H9 (cell line): ENCODE measurements at regions not wholly inside any gene's neighbourhood (a gene's known extent, or its start where the extent isn't known, plus 50 kb on each side); places are given as distances from the start of the nearest gene placed in this dataset.

Experiments used
- DNase-seq: peaks from one replicate; pipeline ENCODE4 v3.0.0-alpha.2; 2017
- H2AFZ ChIP-seq: one replicate; pipeline ENCODE4 v1.6.1; 2013; ENCODE audit warnings: mild to moderate bottlenecking, low read length, control low read depth, moderate library complexity
- H2AK5ac ChIP-seq: 2 replicates; pipeline ENCODE4 v1.6.1; 2013; ENCODE audit warnings: low read length, control low read depth, mixed read lengths; ENCODE audit not compliant: insufficient read length
- H2BK120ac ChIP-seq: one replicate; pipeline ENCODE4 v1.6.1; 2013; ENCODE audit warnings: low read depth, mild to moderate bottlenecking, low read length, control low read depth, inconsistent platforms; ENCODE audit not compliant: poor library complexity, severe bottlenecking
- H2BK12ac ChIP-seq: 2 replicates; pipeline ENCODE4 v1.6.1; 2013; ENCODE audit warnings: low read length, control low read depth, mixed read lengths, low read depth; ENCODE audit not compliant: insufficient read length
- H2BK15ac ChIP-seq: 2 replicates; pipeline ENCODE4 v1.6.1; 2013; ENCODE audit warnings: low read depth, low read length, control low read depth
- H2BK20ac ChIP-seq: one replicate; pipeline ENCODE4 v1.6.1; 2013; ENCODE audit warnings: low read depth, mild to moderate bottlenecking, low read length, control low read depth, inconsistent platforms; ENCODE audit not compliant: poor library complexity, severe bottlenecking
- H2BK5ac ChIP-seq: 2 replicates; pipeline ENCODE4 v1.6.1; 2013; ENCODE audit warnings: low read length, control low read depth, mixed read lengths; ENCODE audit not compliant: insufficient read length
- H3K14ac ChIP-seq: 2 replicates; pipeline ENCODE4 v1.6.1; 2013; ENCODE audit warnings: low read length, control low read depth; ENCODE audit not compliant: insufficient read depth
- H3K18ac ChIP-seq: 2 replicates; pipeline ENCODE4 v1.6.1; 2013; ENCODE audit warnings: low read depth, mild to moderate bottlenecking, mixed read lengths, low read length, control low read depth; ENCODE audit not compliant: insufficient read length
- H3K23ac ChIP-seq: 2 replicates; pipeline ENCODE4 v1.6.1; 2013; ENCODE audit warnings: low read length, control low read depth, mixed read lengths, low read depth; ENCODE audit not compliant: insufficient read length
- H3K23me2 ChIP-seq: 2 replicates; pipeline ENCODE4 v1.6.1; 2013; ENCODE audit warnings: low read depth, mild to moderate bottlenecking, mixed read lengths, low read length, control low read depth; ENCODE audit not compliant: insufficient read length, poor library complexity, severe bottlenecking
- H3K27ac ChIP-seq: 2 replicates; pipeline ENCODE4 v1.5.1; 2013; ENCODE audit warnings: low read length, control low read depth, mixed read lengths, low read depth; ENCODE audit not compliant: insufficient read length
- H3K27me3 ChIP-seq: 2 replicates; pipeline ENCODE4 v1.6.1; 2013; ENCODE audit warnings: low read length, control low read depth, inconsistent platforms; ENCODE audit not compliant: insufficient read depth
- H3K4ac ChIP-seq: 2 replicates; pipeline ENCODE4 v1.6.1; 2013; ENCODE audit warnings: low read depth, mild to moderate bottlenecking, control low read depth, inconsistent platforms, low read length, moderate library complexity
- H3K4me1 ChIP-seq: 2 replicates; pipeline ENCODE4 v1.6.1; 2013; ENCODE audit warnings: low read length, control low read depth, inconsistent platforms; ENCODE audit not compliant: insufficient read depth
- H3K4me2 ChIP-seq: 2 replicates; pipeline ENCODE4 v1.6.1; 2013; ENCODE audit warnings: low read length, control low read depth, mixed read lengths; ENCODE audit not compliant: insufficient read length, insufficient read depth
- H3K56ac ChIP-seq: 2 replicates; pipeline ENCODE4 v1.6.1; 2013; ENCODE audit warnings: low read depth, mild to moderate bottlenecking, mixed read lengths, low read length, control low read depth; ENCODE audit not compliant: insufficient read length
- H3K79me1 ChIP-seq: 2 replicates; pipeline ENCODE4 v1.6.1; 2013; ENCODE audit warnings: low read depth, mild to moderate bottlenecking, moderate library complexity, low read length, control low read depth, inconsistent platforms; ENCODE audit not compliant: insufficient read depth, poor library complexity, severe bottlenecking
- H3K79me2 ChIP-seq: 2 replicates; pipeline ENCODE4 v1.6.1; 2013; ENCODE audit warnings: low read length, control low read depth, inconsistent platforms; ENCODE audit not compliant: insufficient read depth
- H3K9ac ChIP-seq: 2 replicates; pipeline ENCODE4 v1.6.1; 2013; ENCODE audit warnings: low read length, control low read depth, mixed read lengths; ENCODE audit not compliant: insufficient read length; ENCODE audit errors: extremely low read depth
- H3K9me3 ChIP-seq: one replicate; pipeline ENCODE4 v1.6.1; 2013; ENCODE audit warnings: low read depth, low read length, inconsistent platforms; ENCODE audit not compliant: control insufficient read depth
- H3T11ph ChIP-seq: one replicate; pipeline ENCODE4 v1.6.1; 2013; ENCODE audit warnings: mild to moderate bottlenecking, low read length, control low read depth, inconsistent platforms
- H4K20me1 ChIP-seq: one replicate; pipeline ENCODE4 v1.6.1; 2013; ENCODE audit not compliant: control insufficient read depth, insufficient read length, insufficient read depth
- H4K5ac ChIP-seq: 2 replicates; pipeline ENCODE4 v1.6.1; 2013; ENCODE audit warnings: low read depth, mild to moderate bottlenecking, mixed read lengths, low read length, control low read depth; ENCODE audit not compliant: insufficient read length
- H4K8ac ChIP-seq: replicated peaks from 2 replicates; pipeline ENCODE4 v1.6.1; 2013; ENCODE audit warnings: low read length, control low read depth, mixed read lengths, low read depth; ENCODE audit not compliant: insufficient read length
- H4K91ac ChIP-seq: 2 replicates; pipeline ENCODE4 v1.6.1; 2013; ENCODE audit warnings: low read depth, mild to moderate bottlenecking, moderate library complexity, mixed read lengths, low read length, control low read depth; ENCODE audit not compliant: insufficient read length
- H3K27ac Mint-ChIP-seq, 3 experiments: 2 replicates in 2 of 3; 3 replicates in 1 of 3; pipeline ENCODE4 v1.8.0; 2020 to 2021; ENCODE audit warnings: mixed read lengths in 3 of 3, mild to moderate bottlenecking in 1 of 3, moderate library complexity in 1 of 3
- H3K27me3 Mint-ChIP-seq: 2 replicates; pipeline ENCODE4 v1.8.0; 2021; ENCODE audit warnings: low read depth, mild to moderate bottlenecking, moderate library complexity, mixed read lengths
- H3K36me3 Mint-ChIP-seq, 3 experiments: 2 replicates in 2 of 3; 3 replicates in 1 of 3; pipeline ENCODE4 v1.8.0; 2020 to 2021; ENCODE audit warnings: low read depth in 3 of 3, mixed read lengths in 3 of 3; ENCODE audit not compliant: insufficient read depth in 1 of 3
- H3K4me1 Mint-ChIP-seq, 2 experiments: 2 replicates each; pipeline ENCODE4 v1.8.0; 2020; ENCODE audit warnings: mixed read lengths in 2 of 2
- H3K4me3 Mint-ChIP-seq, 2 experiments: 2 replicates in 1 of 2; 3 replicates in 1 of 2; pipeline ENCODE4 v1.8.0; 2020 to 2021; ENCODE audit warnings: mild to moderate bottlenecking in 2 of 2, mixed read lengths in 2 of 2, moderate library complexity in 1 of 2
- H3K9me3 Mint-ChIP-seq, 2 experiments: 2 replicates in 1 of 2; 3 replicates in 1 of 2; pipeline ENCODE4 v1.8.0; 2020; ENCODE audit warnings: mild to moderate bottlenecking in 2 of 2, mixed read lengths in 2 of 2, moderate library complexity in 1 of 2
- TF ChIP-seq, protein P1 (sequence below): fragments of 200-600 bp; sonication (generic); conservative IDR thresholded peaks from 3 replicates; pipeline ENCODE4 v1.8.0; 2021; ENCODE audit warnings: antibody characterized with exemption, mild to moderate bottlenecking

DNA sequence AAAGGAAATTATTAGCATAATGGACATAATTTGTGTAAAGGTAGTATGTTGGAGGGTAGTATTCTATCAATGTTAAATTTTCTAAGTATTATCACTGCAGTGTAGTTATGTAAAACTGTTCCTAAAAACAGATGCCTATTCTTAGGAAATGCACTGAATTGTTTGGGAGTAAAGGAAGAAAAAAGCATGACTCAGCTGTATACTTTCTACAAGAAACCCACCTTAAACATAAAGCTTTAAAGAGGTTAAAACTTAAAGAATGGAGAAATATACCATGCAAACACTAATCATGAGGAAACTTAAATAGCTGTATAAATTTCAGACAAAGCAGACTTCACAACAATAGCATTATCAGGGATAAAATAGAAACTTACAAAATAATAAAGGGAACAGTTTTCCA lies 292.9 kb downstream of the ANTXR2 start:
- H3K4me2 ChIP-seq: no peak overlapping the region
- no peak overlapping the region for H3K9ac ChIP-seq
- H3K4me1 Mint-ChIP-seq: no peaks in the 10 kb centered on the region

More for the DNA sequence above, 292.9 kb downstream of the ANTXR2 start:
- Histone ChIP-seq H3K14ac (no peak overlapping the region), H2BK120ac (no peak overlapping the region), H2AFZ (no peak overlapping the region), H3K4ac (no peak overlapping the region), H3K27me3 (no peaks in the 10 kb centered on the region), H3K56ac (no peak overlapping the region), H3K4me1 (no peaks in the 10 kb centered on the region), H4K8ac (no peak overlapping the region), H2BK20ac (no peak overlapping the region), H3K18ac (no peak overlapping the region), H4K91ac (no peak overlapping the region), H3K79me1 (no peaks in the 10 kb centered on the region), H3K27ac (no peak overlapping the region), H2BK15ac (no peak overlapping the region), H3K9me3 (no peaks in the 10 kb centered on the region), H3K23ac (no peak overlapping the region), H2BK12ac (no peak overlapping the region), H3T11ph (no peak overlapping the region), H4K20me1 (no peaks in the 10 kb centered on the region), H2BK5ac (no peak overlapping the region), H3K79me2 (no peaks in the 10 kb centered on the region), H4K5ac (no peak overlapping the region), H2AK5ac (no peak overlapping the region), H3K23me2 (no peaks in the 10 kb centered on the region)
- Mint-ChIP-seq H3K9me3 (peaks cover 18 to 20% of the 10 kb centered on the region in 2 experiments), H3K36me3 (peaks cover 0 to 21% (median 5%) of the 10 kb centered on the region in 3 experiments; a peak in 5 of 7 replicates), H3K27me3 (no peaks in the 10 kb centered on the region; the same call in 1 of the 2 replicates), H3K27ac (no peak overlapping the region), H3K4me3 (no peak overlapping the region; a peak in 1 of 5 replicates)
- no peak for DNase-seq
- TF ChIP-seq, protein P1, sequence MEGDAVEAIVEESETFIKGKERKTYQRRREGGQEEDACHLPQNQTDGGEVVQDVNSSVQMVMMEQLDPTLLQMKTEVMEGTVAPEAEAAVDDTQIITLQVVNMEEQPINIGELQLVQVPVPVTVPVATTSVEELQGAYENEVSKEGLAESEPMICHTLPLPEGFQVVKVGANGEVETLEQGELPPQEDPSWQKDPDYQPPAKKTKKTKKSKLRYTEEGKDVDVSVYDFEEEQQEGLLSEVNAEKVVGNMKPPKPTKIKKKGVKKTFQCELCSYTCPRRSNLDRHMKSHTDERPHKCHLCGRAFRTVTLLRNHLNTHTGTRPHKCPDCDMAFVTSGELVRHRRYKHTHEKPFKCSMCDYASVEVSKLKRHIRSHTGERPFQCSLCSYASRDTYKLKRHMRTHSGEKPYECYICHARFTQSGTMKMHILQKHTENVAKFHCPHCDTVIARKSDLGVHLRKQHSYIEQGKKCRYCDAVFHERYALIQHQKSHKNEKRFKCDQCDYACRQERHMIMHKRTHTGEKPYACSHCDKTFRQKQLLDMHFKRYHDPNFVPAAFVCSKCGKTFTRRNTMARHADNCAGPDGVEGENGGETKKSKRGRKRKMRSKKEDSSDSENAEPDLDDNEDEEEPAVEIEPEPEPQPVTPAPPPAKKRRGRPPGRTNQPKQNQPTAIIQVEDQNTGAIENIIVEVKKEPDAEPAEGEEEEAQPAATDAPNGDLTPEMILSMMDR: no peak
